GM23338 (cell line): ENCODE measurements at regions not wholly inside any gene's neighbourhood (a gene's known extent, or its start where the extent isn't known, plus 50 kb on each side); places are given as distances from the start of the nearest gene placed in this dataset.
"Not testable (repeated sequence)": the region's sequence is repeated elsewhere in the genome, so short reads cannot be mapped to it uniquely, and the experiment has no call there.

Experiments used
- EZH2 ChIP-seq: fragments of 200-600 bp; sonication (generic); IDR thresholded peaks from one replicate; pipeline ENCODE4 v1.8.0; 2017; ENCODE audit warnings: antibody characterized with exemption, mild to moderate bottlenecking, low read depth; ENCODE audit not compliant: unreplicated experiment
- POLR2AphosphoS5 ChIP-seq: IDR thresholded peaks from 2 replicates; pipeline ENCODE4 v1.6.1; 2016; ENCODE audit warnings: antibody characterized with exemption, low read depth
- REST ChIP-seq: IDR thresholded peaks from one replicate; pipeline ENCODE4 v1.6.1; 2018; ENCODE audit warnings: antibody characterized with exemption; ENCODE audit not compliant: unreplicated experiment

GRCh38 chr4:9547470-9547869, 103.3 kb downstream of the DEFB131A start:
- not testable (repeated sequence) for TF ChIP-seq REST, EZH2, POLR2AphosphoS5
